ENCODE measurements at regions not wholly inside any gene's neighbourhood (a gene's known extent, or its start where the extent isn't known, plus 50 kb on each side); places are given as distances from the start of the nearest gene placed in this dataset.

- TF ChIP-seq, protein P1, sequence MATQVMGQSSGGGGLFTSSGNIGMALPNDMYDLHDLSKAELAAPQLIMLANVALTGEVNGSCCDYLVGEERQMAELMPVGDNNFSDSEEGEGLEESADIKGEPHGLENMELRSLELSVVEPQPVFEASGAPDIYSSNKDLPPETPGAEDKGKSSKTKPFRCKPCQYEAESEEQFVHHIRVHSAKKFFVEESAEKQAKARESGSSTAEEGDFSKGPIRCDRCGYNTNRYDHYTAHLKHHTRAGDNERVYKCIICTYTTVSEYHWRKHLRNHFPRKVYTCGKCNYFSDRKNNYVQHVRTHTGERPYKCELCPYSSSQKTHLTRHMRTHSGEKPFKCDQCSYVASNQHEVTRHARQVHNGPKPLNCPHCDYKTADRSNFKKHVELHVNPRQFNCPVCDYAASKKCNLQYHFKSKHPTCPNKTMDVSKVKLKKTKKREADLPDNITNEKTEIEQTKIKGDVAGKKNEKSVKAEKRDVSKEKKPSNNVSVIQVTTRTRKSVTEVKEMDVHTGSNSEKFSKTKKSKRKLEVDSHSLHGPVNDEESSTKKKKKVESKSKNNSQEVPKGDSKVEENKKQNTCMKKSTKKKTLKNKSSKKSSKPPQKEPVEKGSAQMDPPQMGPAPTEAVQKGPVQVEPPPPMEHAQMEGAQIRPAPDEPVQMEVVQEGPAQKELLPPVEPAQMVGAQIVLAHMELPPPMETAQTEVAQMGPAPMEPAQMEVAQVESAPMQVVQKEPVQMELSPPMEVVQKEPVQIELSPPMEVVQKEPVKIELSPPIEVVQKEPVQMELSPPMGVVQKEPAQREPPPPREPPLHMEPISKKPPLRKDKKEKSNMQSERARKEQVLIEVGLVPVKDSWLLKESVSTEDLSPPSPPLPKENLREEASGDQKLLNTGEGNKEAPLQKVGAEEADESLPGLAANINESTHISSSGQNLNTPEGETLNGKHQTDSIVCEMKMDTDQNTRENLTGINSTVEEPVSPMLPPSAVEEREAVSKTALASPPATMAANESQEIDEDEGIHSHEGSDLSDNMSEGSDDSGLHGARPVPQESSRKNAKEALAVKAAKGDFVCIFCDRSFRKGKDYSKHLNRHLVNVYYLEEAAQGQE (IDR thresholded peaks at IDR 0.05) = no peak
- TF ChIP-seq CTCF (IDR thresholded peaks at IDR 0.05; ENCODE audit: low read depth, low read length, missing input control) (no peak), FOXA1 (IDR thresholded peaks at IDR 0.05) (no peak), TAF1 (conservative IDR thresholded peaks at IDR 0.05) (no peak), JUND (IDR thresholded peaks at IDR 0.05) (no peak), YY1 (IDR thresholded peaks at IDR 0.05) (no peak), EGR1 (IDR thresholded peaks at IDR 0.05; ENCODE audit: low read depth in 2 of 2) (no peak), MAX (IDR thresholded peaks at IDR 0.05) (no peak), SP1 (IDR thresholded peaks at IDR 0.05) (no peak), ATF3 (IDR thresholded peaks at IDR 0.05) (no peak)
- TF ChIP-seq, protein P2, sequence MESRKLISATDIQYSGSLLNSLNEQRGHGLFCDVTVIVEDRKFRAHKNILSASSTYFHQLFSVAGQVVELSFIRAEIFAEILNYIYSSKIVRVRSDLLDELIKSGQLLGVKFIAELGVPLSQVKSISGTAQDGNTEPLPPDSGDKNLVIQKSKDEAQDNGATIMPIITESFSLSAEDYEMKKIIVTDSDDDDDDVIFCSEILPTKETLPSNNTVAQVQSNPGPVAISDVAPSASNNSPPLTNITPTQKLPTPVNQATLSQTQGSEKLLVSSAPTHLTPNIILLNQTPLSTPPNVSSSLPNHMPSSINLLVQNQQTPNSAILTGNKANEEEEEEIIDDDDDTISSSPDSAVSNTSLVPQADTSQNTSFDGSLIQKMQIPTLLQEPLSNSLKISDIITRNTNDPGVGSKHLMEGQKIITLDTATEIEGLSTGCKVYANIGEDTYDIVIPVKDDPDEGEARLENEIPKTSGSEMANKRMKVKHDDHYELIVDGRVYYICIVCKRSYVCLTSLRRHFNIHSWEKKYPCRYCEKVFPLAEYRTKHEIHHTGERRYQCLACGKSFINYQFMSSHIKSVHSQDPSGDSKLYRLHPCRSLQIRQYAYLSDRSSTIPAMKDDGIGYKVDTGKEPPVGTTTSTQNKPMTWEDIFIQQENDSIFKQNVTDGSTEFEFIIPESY (IDR thresholded peaks at IDR 0.05) = no peak
These were observed 167.7 kb upstream of the RPS23 start for GRCh38 chr5:82445726-82446335.
